Stimulated activated CD4-positive, alpha-beta T cell treated with anti-CD3 and anti-CD28 coated beads, Interleukin-12 subunit alpha, Interleukin-12 subunit beta, amount 100 ng/mL, for 24 hours (primary cell): ENCODE measurements at regions not wholly inside any gene's neighbourhood (a gene's known extent, or its start where the extent isn't known, plus 50 kb on each side); places are given as distances from the start of the nearest gene placed in this dataset.
A peak's percentile ranks its signal among the peaks of the same experiment; 100 is the strongest.
"Not testable (repeated sequence)": the region's sequence is repeated elsewhere in the genome, so short reads cannot be mapped to it uniquely, and the experiment has no call there.

Experiments
- DNase-seq, 2 experiments: peaks; one replicate each; pipeline ENCODE4 v3.0.0-alpha.2; 2020; ENCODE audit warnings: low read depth in 2 of 2

DNA sequence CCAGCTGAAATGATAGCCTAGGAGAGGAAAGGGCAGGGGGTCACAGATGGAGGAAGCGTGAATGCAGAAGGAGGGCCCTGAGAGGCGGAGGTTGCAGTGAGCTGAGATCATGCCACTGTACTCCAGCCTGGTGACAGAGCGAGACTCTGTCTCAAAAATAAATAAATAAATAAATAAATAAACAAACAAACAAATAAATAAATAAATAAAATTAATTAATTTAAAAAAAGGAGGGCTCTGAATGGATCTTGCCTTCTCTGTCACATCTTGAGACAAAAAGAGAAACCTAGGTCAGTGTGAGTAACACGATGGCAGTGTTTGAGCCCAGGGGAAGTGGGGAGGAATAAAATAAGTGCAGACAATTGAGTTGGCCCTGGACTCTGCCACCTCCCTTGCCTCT is 182.3 kb upstream of the DAAM1 start:
- not testable (repeated sequence) for DNase-seq

DNA sequence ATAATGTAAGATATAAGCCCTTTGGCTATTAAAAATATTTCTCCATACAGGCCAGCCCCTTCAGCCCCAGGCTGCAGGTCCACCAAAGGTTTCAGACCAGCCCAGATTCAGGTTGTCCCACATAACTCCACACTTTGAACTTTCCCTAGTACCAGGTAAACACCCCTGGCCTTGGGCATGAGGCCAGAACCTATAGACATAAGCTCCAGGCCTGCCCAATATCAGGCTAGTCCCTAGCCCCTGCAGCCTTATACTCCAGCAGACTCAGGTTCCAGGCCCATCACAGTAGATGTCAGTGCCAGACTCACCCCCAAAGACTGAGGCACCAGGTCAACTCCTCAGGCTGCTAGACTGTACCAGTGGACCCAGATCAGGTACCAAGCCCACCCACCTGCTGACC is 178.5 kb upstream of the DAAM1 start:
- DNase-seq: no peak

DNA sequence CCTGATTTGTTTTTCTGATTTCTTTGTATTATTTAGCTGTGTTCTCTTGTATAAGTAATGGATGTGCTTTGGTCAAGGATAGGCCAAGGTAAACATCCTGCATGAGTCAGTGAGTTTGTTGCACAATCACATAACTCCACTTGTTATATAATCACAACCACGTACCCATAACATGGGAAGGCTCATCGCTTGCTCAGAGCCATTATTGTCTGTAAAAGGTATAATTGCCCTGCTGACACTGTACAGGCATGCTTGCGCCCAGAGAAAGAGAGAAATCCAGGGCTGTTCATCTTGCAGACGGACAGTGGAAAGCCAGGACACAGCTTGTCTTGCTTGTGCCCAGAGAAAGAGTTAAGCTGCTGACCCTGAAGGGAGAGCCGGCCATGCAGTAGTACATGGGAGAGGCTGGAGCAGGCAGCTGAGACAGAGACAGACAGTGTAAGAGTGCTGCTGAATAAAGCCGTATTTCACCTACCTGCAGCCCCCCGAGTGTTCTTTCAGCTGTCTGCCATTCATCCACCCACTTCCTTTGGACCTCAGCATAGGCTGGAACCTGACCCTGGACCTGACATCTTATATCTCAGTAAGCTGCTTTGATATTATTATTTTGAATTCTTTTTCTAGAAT is 174.7 kb upstream of the DAAM1 start:
- no peak for DNase-seq

GRCh38 chr14:59015482-59015881 is 173.0 kb upstream of the DAAM1 start:
- DNase-seq: no peak

DNA sequence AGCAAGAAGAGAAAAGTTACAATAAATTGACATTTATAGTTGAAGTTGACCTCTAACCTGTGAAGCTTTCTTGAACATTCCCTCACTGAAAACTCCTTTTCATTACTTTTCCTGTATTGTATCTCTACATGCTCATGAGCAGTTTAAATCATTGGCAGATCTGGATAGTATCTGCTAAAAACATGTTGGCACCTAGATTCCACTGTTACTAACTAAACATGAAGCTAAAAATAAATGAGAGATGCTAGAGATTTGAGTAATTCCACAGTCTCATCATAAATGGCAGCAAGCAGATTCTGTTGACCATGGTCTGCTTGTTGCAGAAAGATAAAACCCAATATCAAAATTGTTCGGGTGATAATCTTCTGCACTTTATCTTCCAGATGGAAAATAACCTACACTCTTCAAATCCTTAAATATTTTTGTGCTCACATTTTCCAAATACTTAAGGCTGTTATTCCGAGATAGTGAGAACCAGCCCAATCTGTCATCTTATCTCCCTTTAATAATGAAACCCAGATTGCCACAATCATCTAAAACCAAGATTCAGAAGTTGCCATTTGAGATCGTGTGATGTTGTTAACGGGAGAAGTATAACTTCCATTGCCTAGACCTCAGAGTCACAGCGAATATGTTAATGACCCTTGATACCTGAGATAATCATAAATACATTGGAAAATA is 171.0 kb upstream of the DAAM1 start:
- no peak for DNase-seq

- DNase-seq: no peak
Observed at GRCh38 chr14:59018460-59018859, 170.0 kb upstream of the DAAM1 start.

DNA sequence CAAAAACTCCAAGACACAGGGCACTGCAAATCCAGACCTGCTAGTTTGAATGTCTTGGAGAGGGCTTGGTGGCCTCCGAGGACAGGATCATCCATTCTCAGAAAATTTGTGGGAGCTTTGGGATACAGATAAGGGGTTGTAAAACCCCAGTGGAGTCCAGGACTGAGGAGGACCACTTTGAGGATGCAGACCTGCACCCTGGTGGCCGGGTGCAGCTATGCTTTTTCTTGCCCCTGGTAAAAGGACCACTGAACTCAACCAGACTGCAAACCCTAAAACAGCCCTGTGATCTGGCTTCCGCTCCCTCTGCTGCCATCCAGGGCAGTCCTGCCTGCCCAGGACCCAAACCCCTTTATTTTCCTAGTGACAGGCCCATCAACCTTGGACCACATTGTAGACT is 169.5 kb upstream of the DAAM1 start:
- DNase-seq: no peak

DNA sequence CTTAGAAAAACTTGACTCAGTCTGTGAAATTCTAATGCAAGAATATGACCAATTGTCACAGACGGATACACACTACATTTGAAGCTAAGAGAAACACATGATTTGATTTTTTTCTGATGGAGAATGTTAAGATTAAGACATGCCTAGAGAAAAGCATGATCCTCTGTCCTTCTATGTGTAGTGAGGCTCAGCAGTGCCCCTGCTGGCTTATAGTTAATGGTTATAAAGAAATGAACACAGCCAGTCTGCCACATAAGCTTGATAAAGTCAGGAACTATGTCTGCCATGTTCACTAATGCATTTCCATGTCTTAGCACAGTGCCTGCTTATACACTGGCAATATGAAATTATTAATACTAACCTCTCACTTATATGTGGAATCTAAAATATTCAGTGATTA is 168.1 kb upstream of the DAAM1 start:
- DNase-seq: no peak

- DNase-seq: no peak
Observed at GRCh38 chr14:59022144-59022543, 166.3 kb upstream of the DAAM1 start.

DNA sequence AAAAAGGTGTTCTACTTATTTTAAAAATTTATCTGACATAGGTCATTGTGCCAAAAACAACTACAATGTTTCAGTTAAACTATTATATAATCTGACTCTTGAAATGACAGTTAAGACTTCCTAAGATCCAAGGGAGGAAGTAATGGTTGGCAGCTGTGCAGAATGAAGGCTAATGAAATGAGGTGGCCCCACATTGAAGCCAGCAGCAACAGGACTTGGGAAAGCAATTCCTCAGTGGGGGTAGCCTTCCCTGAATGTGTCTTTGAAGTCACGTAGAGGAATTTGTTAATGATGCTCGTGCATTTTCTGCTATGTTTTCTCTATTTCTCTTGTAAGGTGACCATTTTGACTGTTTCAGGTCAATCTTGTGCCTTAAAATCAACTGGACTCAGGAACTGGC is 162.4 kb upstream of the DAAM1 start:
- no peak for DNase-seq

DNA sequence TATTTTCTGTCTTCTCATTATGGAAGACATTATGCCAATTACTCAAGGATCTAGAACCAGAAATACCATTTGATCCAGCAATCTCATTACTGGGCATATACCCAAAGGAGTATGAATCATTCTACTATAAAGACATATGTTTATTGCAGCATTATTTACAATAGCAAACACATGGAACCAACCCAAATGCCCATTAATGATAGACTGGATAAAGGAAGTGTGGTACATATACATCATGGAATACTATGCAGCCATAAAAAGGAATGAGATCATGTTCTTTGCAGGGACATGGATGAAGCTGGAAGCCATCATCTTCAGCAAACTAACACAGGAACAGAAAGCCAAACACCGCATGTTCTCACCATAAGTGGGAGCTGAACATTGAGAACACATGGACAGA is 161.8 kb upstream of the DAAM1 start:
- DNase-seq: not testable (repeated sequence)

DNA sequence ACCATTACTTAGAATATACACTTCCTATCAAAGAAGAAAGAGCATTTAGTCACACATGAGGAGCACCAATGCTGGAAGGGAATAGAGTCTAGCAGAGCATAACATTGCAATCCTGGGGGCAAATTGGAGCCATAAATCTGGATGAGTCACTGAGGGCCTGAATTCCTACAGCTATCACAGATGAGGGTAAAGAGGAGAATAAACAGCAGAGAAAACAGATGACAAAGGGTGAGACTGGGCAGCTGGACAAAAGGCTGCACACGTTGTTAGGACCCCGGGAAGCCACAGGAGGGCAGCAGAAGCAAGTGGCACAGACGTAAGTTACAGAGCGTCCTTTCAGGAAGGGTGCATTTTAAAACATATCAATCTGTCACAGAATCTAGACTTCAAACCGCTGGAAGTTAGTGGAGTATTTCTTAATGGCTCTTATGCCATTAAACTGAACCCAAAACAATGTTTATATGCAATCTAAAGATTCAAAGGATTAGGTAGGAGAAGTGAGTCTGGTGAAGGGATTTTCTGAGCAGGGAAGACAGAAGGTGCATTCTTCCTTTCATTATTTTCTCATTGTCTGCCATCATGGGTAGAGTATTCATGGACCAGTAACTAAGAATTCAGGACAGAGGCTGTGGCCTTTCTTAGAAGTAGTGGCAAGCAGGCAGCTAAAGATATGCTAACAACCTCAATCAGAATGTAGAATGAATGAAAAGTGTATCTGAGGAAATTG is 159.8 kb upstream of the DAAM1 start:
- DNase-seq: peak in 1 of 2 experiments; percentile 27

DNA sequence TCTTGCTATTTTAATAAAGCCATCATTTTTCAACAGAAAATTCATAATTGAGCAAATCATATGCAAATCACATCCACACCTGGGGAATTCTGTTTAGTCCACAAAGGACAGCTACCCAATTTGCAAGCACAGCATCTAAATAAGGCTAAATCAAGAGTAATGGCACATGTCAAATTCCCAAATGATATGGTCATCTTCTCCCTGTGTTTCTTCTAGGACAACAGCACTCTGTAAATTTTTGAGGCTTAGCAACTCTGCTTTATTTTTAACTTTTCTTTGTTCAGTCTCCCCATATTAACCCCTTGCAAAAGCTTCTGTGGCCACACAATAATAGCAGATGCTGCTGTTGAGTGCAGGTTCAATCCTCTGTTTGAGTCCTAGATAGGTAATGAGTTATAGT is 155.6 kb upstream of the DAAM1 start:
- no peak for DNase-seq

DNA sequence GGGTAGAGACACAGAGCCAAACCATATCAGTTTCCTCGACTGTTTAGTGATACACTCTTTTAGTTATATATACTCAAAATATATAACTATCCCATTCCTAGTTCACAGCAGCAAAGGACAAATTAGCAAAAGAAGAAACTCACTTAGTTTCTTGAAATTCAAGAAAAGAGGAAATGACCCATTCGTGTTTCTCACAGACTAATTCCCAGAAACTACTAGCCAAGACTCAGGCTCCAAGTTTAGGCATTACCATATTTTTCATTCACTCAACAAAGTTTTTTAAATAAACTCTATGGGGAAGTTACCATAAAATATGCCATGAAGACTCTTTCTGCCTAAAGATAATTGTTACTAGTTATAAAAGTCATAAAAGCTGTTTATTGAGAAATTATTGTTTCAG is 152.3 kb upstream of the DAAM1 start:
- no peak for DNase-seq

DNA sequence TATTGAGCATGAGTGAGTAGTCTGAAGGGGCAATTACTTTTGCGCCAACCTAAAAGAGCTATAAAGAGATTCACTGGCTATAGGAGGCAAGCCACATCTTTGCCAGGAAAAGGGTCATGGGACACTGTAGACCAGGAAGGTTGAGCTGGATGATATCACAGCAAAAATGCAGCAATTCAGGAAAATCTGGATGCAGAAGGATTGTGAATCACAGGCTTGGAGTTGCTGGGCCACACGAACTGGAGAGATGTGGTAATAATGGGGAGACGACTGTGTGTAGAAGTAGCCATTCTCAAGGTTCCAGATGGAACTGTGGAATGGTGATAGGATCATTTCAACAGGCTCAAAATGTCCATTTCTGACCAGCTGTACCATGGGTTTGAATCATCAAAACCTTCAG is 151.4 kb upstream of the DAAM1 start:
- no peak for DNase-seq

GRCh38 chr14:59037620-59038019 is 150.8 kb upstream of the DAAM1 start:
- no peak for DNase-seq

DNA sequence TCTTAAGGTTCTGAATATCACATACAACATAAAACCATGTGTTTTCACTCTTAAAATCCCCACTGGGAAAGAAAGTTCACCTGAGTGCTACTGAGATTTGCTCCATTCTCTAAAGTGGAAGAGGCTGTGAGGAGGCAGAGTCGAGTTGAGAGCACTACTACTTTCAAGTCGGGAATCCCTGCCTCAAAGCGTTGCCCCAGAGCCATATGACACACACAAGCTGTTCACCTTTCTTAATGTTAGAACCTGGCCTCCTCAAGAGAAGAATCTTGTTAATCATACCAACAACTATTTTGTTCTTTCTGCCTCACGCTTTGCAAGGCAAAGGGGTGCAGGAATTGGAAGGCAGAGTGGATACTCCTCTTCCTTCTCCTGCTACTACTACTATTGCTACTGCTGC is 149.7 kb upstream of the DAAM1 start:
- DNase-seq: no peak

GRCh38 chr14:59041308-59041707 is 147.2 kb upstream of the DAAM1 start:
- no peak for DNase-seq

- no peak for DNase-seq
Observed at GRCh38 chr14:59044707-59045106, 143.8 kb upstream of the DAAM1 start.

DNA sequence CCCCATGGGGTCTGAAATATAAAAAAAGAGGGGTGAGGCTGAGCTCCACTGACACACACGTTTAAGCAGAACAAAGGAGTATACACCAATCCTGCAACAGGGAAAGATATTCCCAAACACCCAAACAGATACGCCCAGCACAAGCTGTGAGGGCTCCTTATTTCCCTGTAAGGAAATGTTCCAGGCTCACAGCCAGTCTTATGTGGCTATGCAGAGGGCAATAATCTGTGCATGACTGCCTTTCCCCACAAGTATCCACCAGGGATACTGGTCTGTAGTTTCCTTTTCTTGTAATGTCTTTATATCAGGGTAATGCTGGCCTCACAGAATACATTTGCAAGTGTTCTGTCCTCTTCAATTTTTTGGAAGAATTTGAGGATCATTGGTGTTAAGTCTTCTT is 141.7 kb upstream of the DAAM1 start:
- DNase-seq: no peak

- DNase-seq: no peak
Observed at GRCh38 chr14:59055006-59055405, 133.5 kb upstream of the DAAM1 start.

DNA sequence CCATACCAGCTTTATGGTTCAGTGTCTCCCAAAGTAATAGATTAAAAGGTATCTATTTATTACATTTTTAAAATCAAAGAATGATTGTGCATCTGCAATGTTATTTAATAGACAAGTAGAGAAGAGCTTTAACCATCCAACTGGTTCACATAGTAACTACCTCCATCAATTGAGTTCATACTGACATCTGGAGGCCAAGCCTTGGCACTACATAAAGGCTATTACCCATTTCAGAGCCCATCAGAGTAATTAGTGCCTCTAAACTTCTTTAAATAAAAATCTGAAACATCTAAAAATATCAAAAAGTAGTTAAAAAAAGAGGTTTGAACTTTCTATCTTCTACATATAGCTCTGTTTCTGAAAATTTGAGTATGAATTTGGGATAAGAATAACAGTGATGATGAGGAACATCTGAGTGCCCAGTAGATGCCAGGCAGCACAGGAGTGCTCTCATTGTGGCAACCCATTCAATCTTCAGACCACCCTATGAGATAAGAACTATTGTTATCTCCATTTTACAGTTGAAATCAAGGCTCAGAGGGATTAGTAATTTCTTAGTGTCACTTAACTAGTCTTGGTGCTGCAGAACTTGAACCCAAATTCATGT is 132.9 kb upstream of the DAAM1 start:
- peak in 1 of 2 experiments; percentile 8 for DNase-seq

GRCh38 chr14:59057551-59057950 is 130.9 kb upstream of the DAAM1 start:
- DNase-seq: no peak
